GM18858 (cell line): ENCODE measurements at regions not wholly inside any gene's neighbourhood (a gene's known extent, or its start where the extent isn't known, plus 50 kb on each side); places are given as distances from the start of the nearest gene placed in this dataset.

Source experiments
- ATAC-seq: cut with Tn5 transposase; IDR thresholded peaks from one replicate; pipeline ENCODE4 v1.9.1; 2021; ENCODE audit not compliant: unreplicated experiment

DNA sequence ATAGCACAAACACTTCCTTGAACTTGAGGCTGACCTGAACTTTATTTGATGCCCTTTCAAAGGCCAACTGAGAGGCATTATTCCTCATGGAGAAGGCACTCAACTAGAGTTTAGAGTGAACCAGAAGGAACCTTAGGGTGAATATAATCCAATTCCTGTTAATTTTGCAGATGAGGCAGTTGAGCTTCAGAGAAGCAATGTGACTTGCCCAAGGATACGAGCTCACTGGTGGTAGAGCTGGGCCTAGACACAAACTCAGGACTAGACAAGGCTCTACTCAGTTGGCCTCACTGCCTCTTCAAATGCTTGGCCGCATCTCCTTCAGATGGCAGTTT, 172.7 kb upstream of the ADAMTS9 start:
- no peak for ATAC-seq

DNA sequence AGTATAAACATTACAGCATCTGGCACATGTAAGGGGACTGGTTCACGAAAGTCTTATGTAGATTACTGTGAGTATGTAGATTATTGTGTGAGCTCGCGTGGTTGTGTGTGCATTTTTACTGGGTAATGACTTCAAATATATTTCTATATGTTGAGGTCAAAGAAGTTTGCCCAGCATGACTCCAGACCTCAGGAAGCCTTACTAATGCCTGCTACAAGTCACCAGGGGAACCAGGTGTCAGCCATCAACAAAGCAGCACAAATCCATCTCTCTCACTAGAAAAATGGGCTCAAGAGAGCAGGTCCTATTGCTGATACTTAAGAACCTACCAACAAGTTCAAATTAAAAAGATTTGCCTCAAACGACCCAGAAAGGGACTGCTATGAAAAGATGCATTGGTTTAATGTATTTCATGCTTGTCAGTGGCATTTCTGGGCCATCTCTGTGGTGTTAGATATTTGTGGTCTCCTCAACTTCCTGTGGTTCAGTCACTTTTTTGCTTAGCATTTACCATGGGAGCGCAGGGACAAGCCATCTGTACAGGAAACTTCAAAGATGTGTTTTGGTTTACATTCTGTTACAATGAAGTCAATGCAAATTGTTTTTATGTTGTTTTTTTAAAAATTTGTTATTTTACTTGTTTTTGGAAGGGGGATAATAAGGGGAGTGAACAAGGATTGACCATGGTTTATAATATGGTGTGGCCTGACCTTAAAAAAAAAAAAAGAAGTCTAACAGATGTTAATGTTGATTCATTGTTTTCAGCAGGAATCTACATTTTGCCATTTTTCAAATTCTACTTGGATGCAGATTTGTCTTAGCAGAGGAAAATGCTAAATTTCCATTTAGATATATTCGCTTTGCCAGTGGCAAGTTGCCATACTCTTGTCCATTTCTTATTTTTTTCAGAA, 172.1 kb upstream of the ADAMTS9 start:
- ATAC-seq = no peak

DNA sequence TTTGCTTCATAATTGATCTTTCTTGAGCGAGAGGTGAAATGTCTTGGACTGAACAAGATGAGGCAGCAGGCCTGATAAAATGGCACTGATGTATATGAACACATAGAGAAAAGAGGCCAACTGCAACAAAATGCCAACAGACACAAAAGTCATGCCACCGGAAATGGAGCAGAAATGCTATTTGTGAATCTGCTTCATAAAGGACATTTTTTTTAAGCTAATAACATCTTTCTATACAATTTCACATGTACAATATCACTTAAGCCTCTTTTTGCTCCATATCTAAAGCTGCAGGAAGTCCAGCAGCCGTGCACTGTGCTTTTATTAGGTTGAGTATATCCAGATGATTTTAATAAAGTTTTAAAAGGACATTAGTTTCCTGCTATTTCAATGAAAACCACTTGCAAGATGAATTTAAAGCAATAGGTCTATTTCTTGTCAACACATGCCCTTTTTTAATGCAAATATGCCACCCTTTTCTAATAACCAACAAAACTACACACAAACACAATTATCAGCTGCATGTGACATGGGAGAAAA, 169.2 kb upstream of the ADAMTS9 start:
- ATAC-seq = no peak

DNA sequence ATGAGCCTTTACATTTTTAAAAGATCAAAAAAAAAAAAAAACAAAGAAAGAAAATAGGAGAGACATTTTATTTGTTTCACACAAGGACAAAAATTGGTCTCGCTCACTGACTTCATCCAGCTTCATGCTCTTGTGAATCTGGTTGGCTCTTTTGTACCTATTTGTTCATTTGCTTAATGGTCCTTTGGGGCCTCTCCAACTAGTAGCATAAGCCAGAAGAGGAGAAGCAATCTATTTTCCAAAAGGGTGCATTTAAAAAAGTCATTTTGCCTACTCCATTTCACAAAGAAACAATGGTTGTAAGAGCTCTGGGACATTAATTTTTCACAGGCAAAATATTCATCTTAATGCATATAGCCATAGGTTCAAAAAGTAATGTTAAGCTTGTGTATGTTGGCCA, 168.3 kb upstream of the ADAMTS9 start:
- ATAC-seq = no peak

DNA sequence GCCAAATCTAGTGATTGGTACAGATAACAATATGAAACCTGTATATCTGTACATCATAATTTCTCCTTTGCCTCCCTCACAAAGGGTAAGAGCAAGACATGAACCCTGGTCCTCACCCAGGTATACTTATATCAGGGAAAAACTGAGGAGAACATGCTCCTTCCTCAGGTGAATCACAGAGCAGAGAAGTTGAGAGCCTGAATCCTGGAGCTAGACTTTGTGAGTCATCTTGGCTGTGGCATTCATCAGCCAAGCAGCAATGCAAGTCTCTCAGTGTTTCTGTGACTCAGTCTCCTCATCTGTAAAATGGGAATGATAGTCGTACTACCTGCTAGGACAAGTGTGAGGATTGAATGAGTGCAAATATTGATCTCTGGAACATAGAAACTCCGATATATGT, 165.7 kb upstream of the ADAMTS9 start:
- no peak for ATAC-seq

DNA sequence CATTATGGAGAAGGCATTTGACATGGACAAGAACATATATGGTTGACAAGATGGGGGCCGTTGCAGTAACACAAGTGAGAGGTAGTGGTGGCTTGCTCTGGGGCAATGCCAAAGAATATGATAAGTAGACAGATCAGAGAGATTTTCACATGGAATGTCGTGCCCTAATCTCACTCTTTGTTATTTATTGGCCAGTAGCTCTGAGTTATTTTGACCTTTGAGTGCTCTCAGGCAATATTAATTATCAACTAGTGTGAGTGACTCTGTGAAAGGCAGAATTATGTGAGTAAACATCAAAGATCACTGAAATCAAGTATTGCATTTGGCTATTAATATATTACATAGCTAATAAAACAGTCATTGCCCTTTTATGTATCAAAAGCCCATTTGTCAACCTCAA, 164.9 kb upstream of the ADAMTS9 start:
- no peak for ATAC-seq

DNA sequence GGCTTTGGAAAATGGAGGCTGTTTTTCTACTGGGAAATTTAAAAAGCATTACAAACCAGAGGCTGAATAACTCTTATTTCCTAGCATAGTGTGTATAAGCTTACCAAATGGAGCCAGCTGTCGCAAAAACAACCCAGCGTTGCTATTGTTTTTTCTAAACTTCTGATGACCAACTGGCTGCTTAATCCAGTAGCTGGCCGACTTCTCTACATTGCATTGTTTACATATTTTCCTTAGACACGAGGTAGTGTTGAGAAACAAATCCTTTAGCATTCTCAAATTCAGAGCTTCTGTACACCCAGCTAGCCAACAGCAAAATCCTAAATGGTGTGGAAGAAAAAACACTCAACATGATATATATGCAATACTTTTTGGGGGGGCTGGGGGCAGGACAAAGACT, 161.0 kb upstream of the ADAMTS9 start:
- no peak for ATAC-seq

DNA sequence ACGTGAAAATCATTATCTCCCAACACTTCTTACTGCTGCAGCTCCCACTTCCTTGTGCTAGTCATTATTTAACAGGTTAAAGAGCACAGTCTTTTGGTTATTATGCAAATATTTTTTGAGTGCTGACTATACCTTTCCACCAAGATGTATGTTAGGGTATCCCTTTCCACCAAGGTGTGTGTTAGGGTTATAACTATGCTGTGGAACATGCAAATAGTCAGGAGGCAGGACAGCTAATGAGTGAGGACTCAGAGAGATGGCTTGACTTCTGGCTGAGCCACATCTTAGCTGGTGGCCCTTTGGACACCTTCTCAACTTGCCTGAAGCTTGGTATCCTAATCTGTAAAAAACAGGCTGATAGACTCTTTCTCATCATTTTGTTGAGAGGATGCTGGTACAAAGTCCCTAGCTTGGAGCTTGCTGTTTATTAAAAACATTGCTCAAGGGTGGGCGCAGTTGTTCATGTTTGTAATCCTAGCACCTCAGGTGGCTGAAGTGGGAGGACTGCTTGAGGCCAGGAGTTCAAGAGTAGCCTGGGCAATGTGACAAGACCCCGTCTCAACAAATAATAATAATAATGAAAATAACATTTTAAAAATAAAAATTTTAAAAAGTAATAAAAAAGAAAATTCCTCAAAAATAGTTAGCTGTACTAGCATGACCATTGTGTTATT, 160.5 kb upstream of the ADAMTS9 start:
- ATAC-seq = no peak

DNA sequence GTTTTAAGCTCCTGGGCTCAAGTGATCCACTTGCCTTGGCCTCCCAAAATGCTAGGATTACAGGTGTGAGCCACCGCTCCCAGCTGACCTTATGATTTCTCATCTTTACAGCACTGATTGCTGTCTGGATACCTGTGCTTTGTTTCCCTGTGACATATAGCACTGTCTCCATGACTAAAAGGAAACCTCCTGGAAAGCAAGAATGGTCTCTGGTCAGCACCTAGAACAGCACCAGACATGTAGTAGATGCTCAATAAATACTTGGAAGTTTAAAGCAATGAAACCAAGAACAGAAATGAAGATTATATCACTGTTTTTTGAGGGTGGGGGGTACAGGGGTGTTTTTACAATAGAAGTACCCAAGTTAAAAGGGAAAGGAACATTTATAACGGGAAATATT, 156.8 kb upstream of the ADAMTS9 start:
- ATAC-seq = no peak

DNA sequence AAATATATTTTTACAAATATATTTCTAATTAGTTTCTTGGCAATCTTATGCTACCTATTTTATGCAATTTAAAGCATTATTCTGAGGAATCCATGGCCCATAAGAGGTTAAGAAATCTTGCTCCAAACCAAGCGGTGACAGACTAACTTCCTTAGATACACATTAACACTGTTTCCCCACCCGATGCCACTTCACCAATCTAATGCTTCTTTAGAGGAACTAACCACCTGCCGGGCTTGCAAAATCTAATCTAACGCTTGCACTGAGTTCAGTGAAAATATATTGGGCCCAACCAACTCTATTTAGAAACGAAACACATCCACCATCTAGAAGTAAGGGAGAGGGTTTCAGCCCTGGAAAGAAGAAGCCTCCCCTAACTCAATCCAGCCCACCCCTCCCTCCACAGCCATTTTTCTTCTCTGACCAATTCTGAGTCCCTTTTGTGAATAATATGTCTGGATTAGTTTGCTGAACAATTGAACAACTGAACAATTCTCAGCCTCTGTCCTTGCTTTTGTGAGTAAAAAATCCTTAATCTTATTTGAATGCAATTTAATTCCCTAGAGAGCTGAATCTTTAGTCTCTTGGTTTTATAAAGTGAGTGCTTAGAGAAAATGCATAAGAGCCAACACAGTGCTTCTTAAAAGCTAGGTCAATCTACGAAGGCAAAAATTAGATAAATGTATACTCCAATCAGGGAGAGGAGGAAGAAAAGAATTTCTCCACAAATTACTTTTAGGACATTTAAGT, 150.4 kb upstream of the ADAMTS9 start:
- ATAC-seq = no peak

DNA sequence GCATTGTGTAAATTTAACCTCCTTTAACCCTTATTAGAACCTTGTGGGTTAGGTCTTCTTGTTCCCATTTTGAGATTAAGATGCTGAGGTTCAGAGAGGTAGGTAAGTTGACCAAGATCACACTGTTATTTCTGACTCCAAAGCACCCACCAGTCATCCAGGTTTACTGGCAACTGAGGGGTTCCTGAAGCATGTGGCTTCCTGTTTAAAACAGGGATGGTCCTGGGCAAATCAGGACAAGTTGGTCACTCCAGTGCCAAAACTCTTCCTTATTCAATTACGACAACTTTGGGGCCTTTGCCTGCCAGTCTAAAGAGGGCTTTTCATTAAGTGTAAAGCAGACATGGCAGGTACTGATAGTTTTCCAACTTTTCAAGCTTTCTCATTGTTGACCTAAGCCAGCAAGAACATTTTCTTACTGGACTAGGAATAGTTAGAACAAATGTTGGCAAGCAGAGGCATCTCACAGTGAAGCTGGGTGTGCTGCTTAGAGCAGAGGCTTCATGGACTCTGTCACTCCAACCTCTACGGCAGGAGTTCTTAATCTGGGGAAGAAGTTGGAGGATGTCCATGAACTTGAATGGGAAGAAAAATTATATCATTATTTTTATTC, 149.4 kb upstream of the ADAMTS9 start:
- ATAC-seq = no peak

DNA sequence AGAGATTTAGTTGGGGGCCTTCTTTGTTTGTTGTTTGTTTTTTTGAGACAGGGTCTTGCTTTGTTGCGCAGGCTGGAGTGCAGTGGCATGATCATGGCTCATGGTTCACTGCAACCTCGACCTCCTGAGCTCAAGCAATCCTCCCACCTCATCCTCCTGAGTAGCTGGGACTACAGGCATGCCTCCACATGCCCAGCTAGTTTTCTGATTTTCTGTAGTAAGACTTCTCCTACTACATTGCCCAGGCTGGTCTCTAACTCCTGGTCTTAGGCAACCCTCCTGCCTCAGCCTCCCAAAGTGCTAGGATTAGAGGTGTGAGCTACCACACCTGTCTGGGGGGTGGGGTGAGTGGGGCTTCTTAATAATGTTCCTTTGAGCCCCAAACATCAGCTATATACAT, 148.3 kb upstream of the ADAMTS9 start:
- ATAC-seq = no peak

DNA sequence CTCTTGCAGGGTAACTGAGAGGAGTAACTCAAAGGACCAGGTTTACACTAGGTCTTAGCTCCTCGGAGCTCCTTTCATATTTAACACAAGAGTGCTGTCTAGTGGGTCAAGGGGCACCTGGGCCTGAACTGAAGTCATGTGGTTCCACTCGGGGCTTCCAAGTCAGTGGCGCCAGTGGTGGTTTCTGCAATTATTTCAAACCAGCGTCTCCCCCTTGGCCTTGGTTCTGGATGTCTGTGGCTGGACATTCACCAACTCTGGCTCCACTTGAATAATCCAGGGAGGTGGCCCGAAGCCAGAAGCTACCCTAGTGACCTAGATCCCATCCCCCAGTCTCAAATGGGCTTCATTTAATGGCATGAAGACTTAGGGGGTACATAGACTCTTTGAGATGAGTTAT, 144.3 kb upstream of the ADAMTS9 start:
- no peak for ATAC-seq

DNA sequence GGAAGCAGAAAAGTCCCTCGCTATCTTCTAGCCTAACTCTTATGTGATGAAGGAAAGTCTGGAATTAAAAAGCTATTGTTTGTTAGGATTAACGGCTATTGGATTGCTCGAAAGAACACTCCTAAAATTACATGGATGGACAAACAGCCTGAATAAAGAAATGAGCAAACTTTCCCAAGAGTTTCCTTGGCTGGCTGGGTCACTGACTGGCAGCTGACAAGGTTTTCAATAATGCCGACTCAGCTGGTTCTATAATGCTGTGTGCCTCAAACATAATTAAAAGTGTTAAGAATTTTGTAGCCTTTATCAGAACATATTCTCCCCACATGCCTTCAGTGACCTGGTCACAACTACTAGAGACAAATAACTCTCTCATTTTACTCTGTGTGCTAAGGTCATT, 142.9 kb upstream of the ADAMTS9 start:
- ATAC-seq = no peak

DNA sequence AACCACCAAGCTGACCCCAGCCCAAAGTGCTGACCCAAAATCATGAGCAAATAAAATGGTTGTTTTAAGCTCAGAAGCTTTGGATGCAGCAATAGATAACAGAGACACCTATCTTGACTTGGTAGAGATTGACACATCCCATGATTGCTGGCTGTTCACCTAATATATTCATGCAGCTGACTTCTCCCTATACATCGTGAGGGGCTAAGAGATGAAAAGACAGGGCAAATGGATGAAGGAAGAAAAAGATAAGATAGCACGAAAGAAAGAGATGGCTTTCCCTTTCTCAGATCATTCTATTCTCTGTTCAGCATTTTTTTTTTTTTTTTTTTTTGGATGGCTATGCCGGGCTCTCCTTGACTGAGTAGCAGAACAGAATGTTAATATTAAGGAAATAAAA, 141.5 kb upstream of the ADAMTS9 start:
- no peak for ATAC-seq

DNA sequence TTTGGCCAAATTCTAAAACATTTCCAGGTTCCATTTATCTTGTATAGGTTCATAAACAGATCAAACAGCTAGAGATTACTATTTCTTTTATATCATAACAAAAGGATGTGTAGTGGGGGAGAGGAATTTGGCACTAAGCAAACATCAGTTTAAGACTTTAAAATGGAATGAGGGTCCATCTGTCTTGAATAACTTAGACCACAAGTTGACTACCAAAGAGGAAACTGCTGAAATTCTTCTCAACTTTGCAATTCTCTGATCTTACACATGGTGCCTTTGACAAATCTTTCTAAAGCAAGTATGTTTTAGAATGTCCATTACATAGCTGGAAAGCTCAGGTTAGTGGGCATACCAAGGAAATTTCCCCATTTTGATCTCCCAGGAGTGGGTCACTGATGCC, 140.5 kb upstream of the ADAMTS9 start:
- no peak for ATAC-seq

DNA sequence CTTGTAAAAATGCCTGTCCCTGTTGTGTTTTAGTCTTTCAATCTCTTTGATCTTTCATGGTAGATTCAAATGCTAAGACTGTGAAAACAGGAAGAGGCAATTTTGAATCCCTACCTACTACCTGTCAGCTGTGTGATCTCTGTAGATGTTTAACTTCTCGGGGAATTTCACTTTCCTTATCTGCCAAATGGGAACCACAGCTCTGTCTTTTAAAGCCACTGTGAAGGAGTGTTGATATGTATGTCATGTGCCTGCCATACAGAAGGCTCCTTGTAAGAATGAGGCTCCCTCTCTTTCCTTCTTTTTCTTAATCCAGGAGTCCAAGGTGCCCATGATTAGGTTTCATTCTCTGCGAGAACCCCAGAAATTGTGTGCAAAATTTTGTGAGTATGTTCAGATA, 139.6 kb upstream of the ADAMTS9 start:
- ATAC-seq = no peak

DNA sequence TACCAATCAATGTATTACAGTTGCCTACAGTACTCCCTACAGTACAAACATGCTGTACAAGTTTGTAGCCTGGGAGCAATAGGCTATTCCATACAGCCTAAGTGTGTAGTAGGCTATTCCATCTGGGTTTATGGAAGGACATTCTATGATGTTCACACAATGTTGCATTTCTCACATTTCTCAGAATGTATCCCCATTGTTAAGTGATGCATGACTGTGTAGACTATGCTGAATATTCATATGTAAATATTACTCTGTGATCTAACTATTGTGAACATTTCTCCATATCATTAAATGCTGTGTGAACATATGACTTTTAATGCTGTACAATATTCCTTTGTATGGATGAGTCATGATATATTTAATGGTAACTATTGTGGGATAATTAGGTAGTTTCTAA, 139.2 kb upstream of the ADAMTS9 start:
- no peak for ATAC-seq

DNA sequence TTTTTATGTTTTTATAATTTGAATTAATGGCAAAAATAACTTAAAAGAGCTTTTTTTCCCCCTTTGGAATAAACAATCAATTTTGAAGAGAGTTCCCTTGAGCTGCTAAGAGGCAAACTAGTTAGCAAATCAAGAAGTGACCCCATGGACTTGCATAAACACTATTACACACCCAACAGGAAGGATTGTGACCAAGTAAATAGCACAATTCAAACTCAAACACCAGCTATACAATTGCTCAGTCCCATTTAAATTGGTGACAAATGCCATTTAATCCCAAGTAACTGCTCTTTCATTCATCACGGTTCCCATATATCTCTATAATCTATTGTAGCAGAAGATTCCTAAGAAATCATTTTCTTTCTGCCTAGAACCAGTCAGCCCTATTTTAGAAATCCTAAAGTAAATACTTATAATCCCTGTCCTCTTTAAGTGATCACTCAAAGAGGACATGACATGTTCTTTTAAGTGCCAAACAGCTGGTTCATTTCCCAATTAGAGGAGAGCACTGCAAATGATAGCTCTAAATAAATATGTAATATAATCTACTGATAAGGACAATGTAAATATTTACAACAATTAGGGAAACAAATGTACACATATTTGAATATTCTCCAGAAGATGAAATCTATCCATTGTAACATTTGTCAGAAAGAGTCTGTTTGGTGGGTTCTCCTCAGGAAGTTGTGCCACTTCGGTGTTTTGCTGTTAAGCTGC, 137.8 kb upstream of the ADAMTS9 start:
- no peak for ATAC-seq

DNA sequence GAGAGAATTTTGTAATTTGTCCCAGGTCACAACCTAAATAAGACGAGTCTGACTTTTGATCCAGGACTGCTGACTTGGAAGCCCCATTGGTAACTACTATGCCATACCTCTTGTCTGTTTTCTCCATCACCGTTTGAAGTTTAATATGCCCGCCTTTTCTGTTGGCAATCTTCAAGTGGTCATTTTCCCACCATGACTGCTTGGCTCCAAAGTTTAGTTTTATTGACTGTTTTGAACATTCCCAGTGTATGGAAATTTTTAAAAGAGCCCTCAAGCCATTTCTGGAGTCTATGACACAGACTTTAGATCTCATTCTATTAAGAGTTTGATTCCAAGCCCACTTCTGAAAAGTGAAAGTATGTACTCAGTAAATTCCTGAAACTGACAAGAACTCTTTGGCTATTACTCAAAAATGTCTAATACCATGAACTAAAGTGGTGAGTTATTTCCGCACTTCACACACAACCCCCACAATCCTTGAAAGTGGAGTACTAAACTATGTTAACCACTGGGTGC, 136.7 kb upstream of the ADAMTS9 start:
- no peak for ATAC-seq
